IMR-90 (cell line): ENCODE measurements at regions not wholly inside any gene's neighbourhood (a gene's known extent, or its start where the extent isn't known, plus 50 kb on each side); places are given as distances from the start of the nearest gene placed in this dataset.

Source experiments
- ATAC-seq: fragments of 200-7000 bp; cut with Tn5 transposase; 2 replicates; pipeline ENCODE4 v1.9.1; 2020; ENCODE audit warnings: low read depth, mild to moderate bottlenecking, moderate library complexity
- BruUV-seq: library from RNA; stranded (reverse); fragments of 400-500 nt; replicated peaks from 2 replicates; lab custom pipeline; 2021; lab: Mats Ljungman, UMichigan
- CTCF ChIA-PET: fragments of 300-600 bp; formaldehyde crosslinking; extraction: SDS; loops from one replicate; lab custom pipeline; 2021; ENCODE audit warnings: antibody characterized with exemption; lab: Yijun Ruan, JAX
- POLR2A ChIA-PET: fragments of 300-600 bp; sonication (Branson Sonifier 250); formaldehyde crosslinking; loops from one replicate; lab custom pipeline; 2022; ENCODE audit warnings: antibody characterized with exemption; ENCODE audit not compliant: unreplicated experiment; lab: Charles Lee
- DNase-seq: peaks from one replicate; pipeline ENCODE4 v3.0.0; 2013
- H2AFZ ChIP-seq: replicated peaks from 2 replicates; pipeline ENCODE3; 2013; ENCODE audit warnings: low read length, mild to moderate bottlenecking; ENCODE audit not compliant: poor library complexity
- H2AK5ac ChIP-seq: 2 replicates; pipeline ENCODE4 v1.6.1; 2013; ENCODE audit warnings: low read depth, low read length, inconsistent platforms
- H2AK9ac ChIP-seq: replicated peaks from 2 replicates; pipeline ENCODE3; 2013; ENCODE audit warnings: mild to moderate bottlenecking, low read depth, low read length, moderate library complexity; ENCODE audit not compliant: poor library complexity
- H2BK120ac ChIP-seq: 2 replicates; pipeline ENCODE4 v1.6.1; 2013; ENCODE audit warnings: low read depth, low read length, inconsistent platforms
- H2BK15ac ChIP-seq: 3 replicates; pipeline ENCODE4 v1.6.1; 2013; ENCODE audit warnings: low read depth, low read length, inconsistent platforms
- H2BK20ac ChIP-seq: 2 replicates; pipeline ENCODE4 v1.6.1; 2013; ENCODE audit warnings: low read depth, mild to moderate bottlenecking, inconsistent platforms, low read length, moderate library complexity
- H2BK5ac ChIP-seq: 2 replicates; pipeline ENCODE4 v1.6.1; 2013; ENCODE audit warnings: mild to moderate bottlenecking, low read depth, low read length, inconsistent platforms; ENCODE audit not compliant: poor library complexity, severe bottlenecking
- H3K14ac ChIP-seq: replicated peaks from 2 replicates; pipeline ENCODE4 v1.6.1; 2013; ENCODE audit warnings: low read depth, low read length, inconsistent platforms
- H3K18ac ChIP-seq: 2 replicates; pipeline ENCODE4 v1.6.1; 2013; ENCODE audit warnings: low read depth, low read length, control low read depth
- H3K23ac ChIP-seq: 2 replicates; pipeline ENCODE4 v1.6.1; 2013; ENCODE audit warnings: low read depth, low read length, inconsistent platforms
- H3K27ac ChIP-seq: 2 replicates; pipeline ENCODE4 v1.5.1; 2013; ENCODE audit warnings: mild to moderate bottlenecking, control low read depth, low read length; ENCODE audit not compliant: insufficient read depth
- H3K27me3 ChIP-seq: 2 replicates; pipeline ENCODE4 v1.6.1; 2013; ENCODE audit warnings: low read length; ENCODE audit not compliant: control insufficient read depth, insufficient read depth
- H3K36me3 ChIP-seq: 2 replicates; pipeline ENCODE4 v1.6.1; 2013; ENCODE audit warnings: low read length, mixed read lengths; ENCODE audit not compliant: control insufficient read depth, insufficient read depth
- H3K4ac ChIP-seq: 2 replicates; pipeline ENCODE4 v1.6.1; 2013; ENCODE audit warnings: low read depth, low read length, inconsistent platforms
- H3K4me1 ChIP-seq: 2 replicates; pipeline ENCODE4 v1.6.1; 2013; ENCODE audit warnings: low read length, mixed read lengths; ENCODE audit not compliant: control insufficient read depth, insufficient read depth
- H3K4me2 ChIP-seq: 2 replicates; pipeline ENCODE4 v1.6.1; 2013; ENCODE audit warnings: low read depth, mild to moderate bottlenecking, control low read depth, low read length, moderate library complexity
- H3K4me3 ChIP-seq: 2 replicates; pipeline ENCODE4 v1.5.1; 2013; ENCODE audit warnings: low read depth, mild to moderate bottlenecking, control low read depth, low read length, moderate library complexity; ENCODE audit not compliant: insufficient read depth
- H3K56ac ChIP-seq: 2 replicates; pipeline ENCODE4 v1.6.1; 2013; ENCODE audit warnings: low read length, inconsistent platforms; ENCODE audit not compliant: insufficient read depth; ENCODE audit errors: extremely low read depth
- H3K79me1 ChIP-seq, 2 experiments: 2 replicates each; pipeline ENCODE4 v1.6.1; 2013; ENCODE audit warnings: low read length in 2 of 2, inconsistent platforms in 1 of 2, low read depth in 1 of 2
- H3K9ac ChIP-seq: 2 replicates; pipeline ENCODE4 v1.6.1; 2013; ENCODE audit warnings: low read depth, low read length, control low read depth
- H3K9me1 ChIP-seq: 2 replicates; pipeline ENCODE4 v1.6.1; 2013; ENCODE audit warnings: low read length, inconsistent platforms; ENCODE audit not compliant: insufficient read depth
- H3K9me3 ChIP-seq: 2 replicates; pipeline ENCODE4 v1.6.1; 2013; ENCODE audit warnings: low read length; ENCODE audit not compliant: control insufficient read depth, insufficient read depth
- H4K20me1 ChIP-seq: 2 replicates; pipeline ENCODE4 v1.6.1; 2013; ENCODE audit warnings: low read length, inconsistent platforms; ENCODE audit not compliant: insufficient read depth
- H4K5ac ChIP-seq: 2 replicates; pipeline ENCODE4 v1.6.1; 2013; ENCODE audit warnings: mild to moderate bottlenecking, low read depth, low read length, control low read depth
- H4K8ac ChIP-seq, 2 experiments: 2 replicates each; pipeline ENCODE4 v1.6.1; 2013; ENCODE audit warnings: low read depth in 2 of 2, low read length in 2 of 2, control low read depth in 1 of 2, inconsistent platforms in 1 of 2
- H4K91ac ChIP-seq: 2 replicates; pipeline ENCODE4 v1.6.1; 2013; ENCODE audit warnings: low read depth, low read length, inconsistent platforms; ENCODE audit not compliant: insufficient read depth
- CEBPB ChIP-seq: IDR thresholded peaks from 2 replicates; pipeline ENCODE4 v1.6.1; 2012; ENCODE audit warnings: low read depth, low read length, improper control_type of control experiment
- CHD1 ChIP-seq: IDR thresholded peaks from 2 replicates; pipeline ENCODE4 v1.6.1; 2012; ENCODE audit warnings: low read depth, low read length, improper control_type of control experiment
- CTCF ChIP-seq: conservative IDR thresholded peaks from 2 replicates; pipeline ENCODE4 v1.5.1; 2012; ENCODE audit warnings: mild to moderate bottlenecking, low read depth, low read length, improper control_type of control experiment
- MAFK ChIP-seq: IDR thresholded peaks from 2 replicates; pipeline ENCODE4 v1.6.1; 2012; ENCODE audit warnings: low read depth, low read length, improper control_type of control experiment
- MAZ ChIP-seq: IDR thresholded peaks from 2 replicates; pipeline ENCODE4 v1.6.1; 2012; ENCODE audit warnings: low read depth, mild to moderate bottlenecking, low read length, improper control_type of control experiment, moderate library complexity, borderline replicate concordance
- MXI1 ChIP-seq: IDR thresholded peaks from 2 replicates; pipeline ENCODE4 v1.6.1; 2012; ENCODE audit warnings: low read depth, mild to moderate bottlenecking, low read length, moderate library complexity, borderline replicate concordance
- NFE2L2 ChIP-seq: fragments of 150-350 bp; IDR thresholded peaks from 2 replicates; pipeline ENCODE4 v1.6.1; 2016; ENCODE audit warnings: low read depth, mild to moderate bottlenecking, low read length
- POLR2A ChIP-seq: IDR thresholded peaks from 2 replicates; pipeline ENCODE4 v1.6.1; 2012; ENCODE audit warnings: mild to moderate bottlenecking, low read depth, low read length
- RAD21 ChIP-seq: IDR thresholded peaks from 2 replicates; pipeline ENCODE4 v1.6.1; 2012; ENCODE audit warnings: low read length, improper control_type of control experiment
- RCOR1 ChIP-seq: IDR thresholded peaks from 2 replicates; pipeline ENCODE4 v1.6.1; 2012; ENCODE audit warnings: mild to moderate bottlenecking, low read length, improper control_type of control experiment; ENCODE audit not compliant: insufficient replicate concordance
- WGBS, 2 experiments: methylation state at CpG; one replicate each; pipeline versions ENCODE4 v1.1.5 to v1.1.7; 2013; ENCODE audit warnings: missing lambda C conversion rate in 2 of 2; ENCODE audit not compliant: insufficient read length in 1 of 2; ENCODE audit errors: extremely low coverage in 2 of 2; 5-methylcytosine and 5-hydroxymethylcytosine counted together
- dilution Hi-C: fragments of 300-500 bp; cut with HindIII; formaldehyde crosslinking; loops from one replicate; pipeline ENCODE4 v1.14.3; 2018; ENCODE audit warnings: low sequenced_read_pairs; ENCODE audit not compliant: unreplicated experiment
- in situ Hi-C: fragments of 300-500 bp; cut with MboI; formaldehyde crosslinking; loops from 3 replicates; pipeline ENCODE4 v1.14.3; 2019; ENCODE audit warnings: low sequenced_read_pairs, inconsistent platforms, mixed read lengths
- intact Hi-C: fragments of 100-400 bp; cut with micrococcal nuclease; formaldehyde crosslinking; loops from 2 replicates; pipeline ENCODE4 v1.10.0; 2022

- Histone ChIP-seq H4K8ac (peak overlapping the region in 1 of 2 experiments; percentile 47; a peak in 1 of 4 replicates), H2AFZ (peak overlapping the region; percentile 83), H2BK5ac (no peak overlapping the region), H3K27ac (no peak overlapping the region), H2BK120ac (no peak overlapping the region), H3K14ac (peak overlapping the region; percentile 9; the same call in 1 of the 2 replicates), H2AK9ac (no peak overlapping the region), H3K4me2 (no peak overlapping the region), H3K9me3 (no peaks in the 10 kb centered on the region), H3K56ac (no peak overlapping the region), H2AK5ac (no peak overlapping the region), H4K5ac (no peak overlapping the region), H4K91ac (no peak overlapping the region), H3K79me1 (no peaks in the 10 kb centered on the region), H3K36me3 (no peaks in the 10 kb centered on the region), H2BK20ac (no peak overlapping the region), H4K20me1 (no peaks in the 10 kb centered on the region), H2BK15ac (no peak overlapping the region), H3K23ac (no peak overlapping the region), H3K4me3 (no peak overlapping the region), H3K9me1 (no peaks in the 10 kb centered on the region), H3K18ac (peak overlapping the region; percentile 59; the same call in 1 of the 2 replicates), H3K27me3 (no peaks in the 10 kb centered on the region), H3K4me1 (peaks cover 4% of the 10 kb centered on the region), H3K9ac (no peak overlapping the region), H3K4ac (no peak overlapping the region)
- intact Hi-C loops, result no loop called here
- TF ChIP-seq POLR2A (no peak), CTCF (no peak), RAD21 (no peak), NFE2L2 (peak; percentile 73), MAFK (peak; percentile 18; the same call in 1 of the 2 replicates), CEBPB (no peak), MAZ (no peak), RCOR1 (no peak), CHD1 (no peak), MXI1 (no peak)
- dilution Hi-C loops, result no loop called here
- POLR2A ChIA-PET, result interaction anchor here (0.6 kb wide), 1 partner anchor 12 kb away, joined by 4 read pairs; no protein-coding TSS in a partner anchor
- BruUV-seq, result no TSS peak
- ATAC-seq (no peak), DNase-seq (peak; percentile 41)
- in situ Hi-C loops, result no loop called here
- WGBS, 2 experiments, result no CpG with 5 or more reads among the region's 3 CpGs
- CTCF ChIA-PET, result interaction anchor here (0.6 to 0.9 kb wide), 3 partner anchors 10 to 106 kb away, joined by 3 to 4 read pairs (median 4); no protein-coding TSS in a partner anchor
These were observed 59.8 kb upstream of the RREB1 start for GRCh38 chr6:7047966-7048365.
